D721Med (cell line): ENCODE measurements at regions not wholly inside any gene's neighbourhood (a gene's known extent, or its start where the extent isn't known, plus 50 kb on each side); places are given as distances from the start of the nearest gene placed in this dataset.

ENCODE experiments used
- DNase-seq: peaks from one replicate; pipeline ENCODE4 v3.0.0; 2011; ENCODE audit warnings: low spot score; ENCODE audit not compliant: insufficient read length
- FAIRE-seq: peaks from 2 replicates; lab custom pipeline; 2011; peaks lifted over from hg19 to GRCh38; lab: Jason Lieb, UNC
- CTCF ChIP-seq: IDR thresholded peaks from 2 replicates; pipeline ENCODE4 v1.5.1; 2012; ENCODE audit warnings: mild to moderate bottlenecking, control low read depth; ENCODE audit not compliant: insufficient read depth; ENCODE audit errors: missing control alignments

GRCh38 chr4:67261971-67262370 lies 283.3 kb downstream of the CENPC start:
- no peak for TF ChIP-seq CTCF
- DNase-seq (no peak), FAIRE-seq (no peak)

GRCh38 chr4:67256388-67257043 lies 288.8 kb downstream of the CENPC start:
- FAIRE-seq = no peak
- TF ChIP-seq CTCF = no peak
- DNase-seq = no peak

GRCh38 chr4:67250131-67250896 lies 295.0 kb downstream of the CENPC start:
- FAIRE-seq (no peak), DNase-seq (no peak)
- TF ChIP-seq CTCF = no peak

- FAIRE-seq = no peak
- TF ChIP-seq CTCF = no peak
Measured at GRCh38 chr4:67236788-67237187, 308.5 kb downstream of the CENPC start.

GRCh38 chr4:67236318-67236717 lies 309.0 kb downstream of the CENPC start:
- no peak for FAIRE-seq
- DNase-seq = no peak
- TF ChIP-seq CTCF = no peak

More at GRCh38 chr4:67236788-67237187, 308.5 kb downstream of the CENPC start:
- no peak for DNase-seq

- no peak for TF ChIP-seq CTCF
- FAIRE-seq = no peak
- no peak for DNase-seq
Measured at GRCh38 chr4:67234296-67234695, 311.0 kb downstream of the CENPC start.

GRCh38 chr4:67229148-67229547 lies 316.2 kb downstream of the CENPC start:
- no peak for DNase-seq
- TF ChIP-seq CTCF = no peak
- no peak for FAIRE-seq
